Naive thymus-derived CD4-positive, alpha-beta T cell (primary cell): ENCODE measurements at regions not wholly inside any gene's neighbourhood (a gene's known extent, or its start where the extent isn't known, plus 50 kb on each side); places are given as distances from the start of the nearest gene placed in this dataset.

Experiments
- ATAC-seq: fragments of 150-1000 bp; cut with Tn5 transposase; 2 replicates; pipeline ENCODE4 v1.10.0; 2021; ENCODE audit warnings: mild to moderate bottlenecking, moderate library complexity
- CTCF ChIA-PET: fragments of 350-600 bp; sonication (Branson Sonifier 250); formaldehyde crosslinking; loops from one replicate; lab custom pipeline; 2021; ENCODE audit warnings: antibody characterized with exemption; lab: Charles Lee
- POLR2A ChIA-PET: fragments of 350-600 bp; sonication (Branson Sonifier 250); formaldehyde crosslinking; loops from one replicate; lab custom pipeline; 2021; ENCODE audit warnings: antibody characterized with exemption, inconsistent platforms; lab: Charles Lee
- DNase-seq, 9 donors: peaks; one replicate each; pipeline versions ENCODE4 v3.0.0 to v3.0.0-alpha.2; 2020 to 2022; ENCODE audit warnings: mixed read lengths in 1 of 9
- H3K27ac ChIP-seq: one replicate; pipeline ENCODE4 v1.7.0; 2013; ENCODE audit warnings: mild to moderate bottlenecking, low read depth, low read length, moderate library complexity
- H3K27me3 ChIP-seq, 2 donors: one replicate each; pipeline ENCODE4 v1.7.0; 2013; ENCODE audit warnings: low read length in 2 of 2, mild to moderate bottlenecking in 2 of 2, moderate library complexity in 2 of 2; ENCODE audit not compliant: control insufficient read depth in 2 of 2, insufficient read depth in 2 of 2
- H3K36me3 ChIP-seq, 3 experiments: 1 replicate in 2 of 3; 2 replicates in 1 of 3; pipeline ENCODE4 v1.7.0; 2013; ENCODE audit warnings: low read length in 3 of 3, mild to moderate bottlenecking in 3 of 3, moderate library complexity in 1 of 3; ENCODE audit not compliant: insufficient read depth in 3 of 3, control insufficient read depth in 2 of 3
- H3K4me1 ChIP-seq, 2 donors: one replicate each; pipeline ENCODE4 v1.7.0; 2013; ENCODE audit warnings: low read length in 2 of 2, mild to moderate bottlenecking in 2 of 2, moderate library complexity in 1 of 2; ENCODE audit not compliant: control insufficient read depth in 2 of 2, insufficient read depth in 2 of 2
- H3K4me3 ChIP-seq: 2 replicates; pipeline ENCODE4 v1.7.0; 2013; ENCODE audit warnings: mild to moderate bottlenecking, low read length
- H3K9me3 ChIP-seq, 3 experiments: 1 replicate in 2 of 3; 2 replicates in 1 of 3; pipeline ENCODE4 v1.7.0; 2013; ENCODE audit warnings: low read length in 3 of 3; ENCODE audit not compliant: control insufficient read depth in 2 of 3
- H3K27ac Mint-ChIP-seq, 9 donors: one replicate each; pipeline ENCODE4 v1.8.0; 2020 to 2022; ENCODE audit warnings: mixed read lengths in 9 of 9, mild to moderate bottlenecking in 8 of 9, moderate library complexity in 5 of 9, inconsistent platforms in 2 of 9
- H3K27me3 Mint-ChIP-seq, 5 donors: one replicate each; pipeline ENCODE4 v1.8.0; 2021 to 2022; ENCODE audit warnings: mixed read lengths in 5 of 5, mild to moderate bottlenecking in 1 of 5
- H3K36me3 Mint-ChIP-seq, 5 donors: one replicate each; pipeline ENCODE4 v1.8.0; 2020 to 2022; ENCODE audit warnings: mixed read lengths in 5 of 5, mild to moderate bottlenecking in 3 of 5, inconsistent platforms in 1 of 5
- H3K4me1 Mint-ChIP-seq, 7 donors: one replicate each; pipeline ENCODE4 v1.8.0; 2020 to 2022; ENCODE audit warnings: mixed read lengths in 7 of 7, mild to moderate bottlenecking in 3 of 7, inconsistent platforms in 1 of 7
- H3K4me3 Mint-ChIP-seq, 10 donors: one replicate each; pipeline ENCODE4 v1.8.0; 2020 to 2022; ENCODE audit warnings: mild to moderate bottlenecking in 10 of 10, mixed read lengths in 10 of 10, moderate library complexity in 6 of 10, inconsistent platforms in 2 of 10
- H3K9me3 Mint-ChIP-seq, 11 donors: one replicate each; pipeline ENCODE4 v1.8.0; 2020 to 2022; ENCODE audit warnings: mixed read lengths in 11 of 11, mild to moderate bottlenecking in 4 of 11, inconsistent platforms in 1 of 11, moderate library complexity in 1 of 11
- intact Hi-C, 2 donors: fragments of 100-400 bp; cut with micrococcal nuclease; formaldehyde crosslinking; loops; one replicate each; pipeline ENCODE4 v1.15.1; 2023

GRCh38 chr16:85215478-85216118, 103.3 kb upstream of the CIBAR2 start:
- Mint-ChIP-seq H3K4me3 (no peak overlapping the region), H3K27ac (no peak overlapping the region), H3K9me3 (peaks cover 0 to under 1% (median 0%) of the 10 kb centered on the region in 11 donors), H3K4me1 (no peaks in the 10 kb centered on the region), H3K27me3 (no peaks in the 10 kb centered on the region), H3K36me3 (no peaks in the 10 kb centered on the region)
- H3K36me3 ChIP-seq = no peaks in the 10 kb centered on the region
- ATAC-seq (no peak), DNase-seq (no peak)
- H3K27me3 ChIP-seq = no peaks in the 10 kb centered on the region
- POLR2A ChIA-PET = no interaction called here
- no peak overlapping the region for H3K4me3 ChIP-seq
- no peak overlapping the region for H3K27ac ChIP-seq
- no peaks in the 10 kb centered on the region for H3K4me1 ChIP-seq
- CTCF ChIA-PET = no interaction called here
- intact Hi-C loops = no loop called here
- no peaks in the 10 kb centered on the region for H3K9me3 ChIP-seq

- Histone ChIP-seq H3K4me3 (no peak overlapping the region), H3K9me3 (no peaks in the 10 kb centered on the region), H3K27ac (no peak overlapping the region), H3K36me3 (no peaks in the 10 kb centered on the region), H3K27me3 (no peaks in the 10 kb centered on the region), H3K4me1 (no peaks in the 10 kb centered on the region)
- POLR2A ChIA-PET = no interaction called here
- H3K9me3 Mint-ChIP-seq = no peaks in the 10 kb centered on the region
- no peak overlapping the region for H3K4me3 Mint-ChIP-seq
- H3K27me3 Mint-ChIP-seq = no peaks in the 10 kb centered on the region
- no peaks in the 10 kb centered on the region for H3K36me3 Mint-ChIP-seq
- intact Hi-C loops = no loop called here
- ATAC-seq (no peak), DNase-seq (no peak)
- CTCF ChIA-PET = no interaction called here
- H3K4me1 Mint-ChIP-seq = no peaks in the 10 kb centered on the region
- no peak overlapping the region for H3K27ac Mint-ChIP-seq
Measured at GRCh38 chr16:85216522-85217375, 104.5 kb upstream of the CIBAR2 start.

- H3K36me3 Mint-ChIP-seq = no peaks in the 10 kb centered on the region
- peak overlapping the region in 1 of 10 donors; percentile 44 for H3K4me3 Mint-ChIP-seq
- Histone ChIP-seq H3K4me1 (no peaks in the 10 kb centered on the region), H3K9me3 (no peaks in the 10 kb centered on the region), H3K36me3 (no peaks in the 10 kb centered on the region), H3K4me3 (no peak overlapping the region), H3K27me3 (no peaks in the 10 kb centered on the region), H3K27ac (no peak overlapping the region)
- H3K27me3 Mint-ChIP-seq = peaks cover 0 to 3% (median 0%) of the 10 kb centered on the region in 5 donors
- DNase-seq (no peak), ATAC-seq (no peak)
- no peaks in the 10 kb centered on the region for H3K4me1 Mint-ChIP-seq
- intact Hi-C loops = no loop called here
- no peak overlapping the region for H3K27ac Mint-ChIP-seq
- POLR2A ChIA-PET = no interaction called here
- CTCF ChIA-PET = no interaction called here
- no peaks in the 10 kb centered on the region for H3K9me3 Mint-ChIP-seq
Measured at GRCh38 chr16:85220125-85220839, 108.0 kb upstream of the CIBAR2 start.

- no peak overlapping the region for H3K27ac Mint-ChIP-seq
- H3K4me1 ChIP-seq = no peaks in the 10 kb centered on the region
- no peak for ATAC-seq
- no peaks in the 10 kb centered on the region for H3K36me3 ChIP-seq
- intact Hi-C loops = no loop called here
- DNase-seq = no peak
- ChIA-PET POLR2A (no interaction called here), CTCF (no interaction called here)
- no peak overlapping the region for H3K4me3 ChIP-seq
- H3K9me3 ChIP-seq = no peaks in the 10 kb centered on the region
- peaks cover 0 to 3% (median 0%) of the 10 kb centered on the region in 5 donors for H3K27me3 Mint-ChIP-seq
- no peaks in the 10 kb centered on the region for H3K9me3 Mint-ChIP-seq
- H3K4me3 Mint-ChIP-seq = peak overlapping the region in 1 of 10 donors; percentile 44
- H3K27me3 ChIP-seq = no peaks in the 10 kb centered on the region
- H3K4me1 Mint-ChIP-seq = no peaks in the 10 kb centered on the region
- H3K27ac ChIP-seq = no peak overlapping the region
- no peaks in the 10 kb centered on the region for H3K36me3 Mint-ChIP-seq
Measured at GRCh38 chr16:85220964-85221731, 108.9 kb upstream of the CIBAR2 start.

- Mint-ChIP-seq H3K4me3 (no peak overlapping the region), H3K27me3 (peaks cover 0 to 3% (median 0%) of the 10 kb centered on the region in 5 donors), H3K9me3 (peaks cover 0 to 1% (median 0%) of the 10 kb centered on the region in 11 donors), H3K4me1 (no peaks in the 10 kb centered on the region), H3K36me3 (no peaks in the 10 kb centered on the region), H3K27ac (no peak overlapping the region)
- no peak for ATAC-seq
- H3K27me3 ChIP-seq = no peaks in the 10 kb centered on the region
- no peaks in the 10 kb centered on the region for H3K4me1 ChIP-seq
- no peaks in the 10 kb centered on the region for H3K9me3 ChIP-seq
- H3K4me3 ChIP-seq = no peak overlapping the region
- no peaks in the 10 kb centered on the region for H3K36me3 ChIP-seq
- CTCF ChIA-PET = no interaction called here
- no peak overlapping the region for H3K27ac ChIP-seq
- intact Hi-C loops = no loop called here
- no peak for DNase-seq
- POLR2A ChIA-PET = no interaction called here
Measured at GRCh38 chr16:85221771-85222154, 109.5 kb upstream of the CIBAR2 start.

GRCh38 chr16:85222155-85222863, 110.0 kb upstream of the CIBAR2 start:
- peaks cover 0 to 3% (median 0%) of the 10 kb centered on the region in 7 donors for H3K4me1 Mint-ChIP-seq
- H3K36me3 Mint-ChIP-seq = no peaks in the 10 kb centered on the region
- peaks cover 0 to 1% (median 0%) of the 10 kb centered on the region in 11 donors for H3K9me3 Mint-ChIP-seq
- ATAC-seq = no peak
- H3K9me3 ChIP-seq = no peaks in the 10 kb centered on the region
- intact Hi-C loops = no loop called here
- H3K4me1 ChIP-seq = no peaks in the 10 kb centered on the region
- ChIA-PET POLR2A (no interaction called here), CTCF (no interaction called here)
- H3K4me3 ChIP-seq = no peak overlapping the region
- H3K27me3 ChIP-seq = no peaks in the 10 kb centered on the region
- H3K4me3 Mint-ChIP-seq = no peak overlapping the region
- H3K36me3 ChIP-seq = no peaks in the 10 kb centered on the region
- no peak for DNase-seq
- peaks cover 0 to 4% (median 0%) of the 10 kb centered on the region in 5 donors for H3K27me3 Mint-ChIP-seq
- no peak overlapping the region for H3K27ac ChIP-seq
- no peak overlapping the region for H3K27ac Mint-ChIP-seq
